ENCODE measurements at regions not wholly inside any gene's neighbourhood (a gene's known extent, or its start where the extent isn't known, plus 50 kb on each side); places are given as distances from the start of the nearest gene placed in this dataset.

DNA sequence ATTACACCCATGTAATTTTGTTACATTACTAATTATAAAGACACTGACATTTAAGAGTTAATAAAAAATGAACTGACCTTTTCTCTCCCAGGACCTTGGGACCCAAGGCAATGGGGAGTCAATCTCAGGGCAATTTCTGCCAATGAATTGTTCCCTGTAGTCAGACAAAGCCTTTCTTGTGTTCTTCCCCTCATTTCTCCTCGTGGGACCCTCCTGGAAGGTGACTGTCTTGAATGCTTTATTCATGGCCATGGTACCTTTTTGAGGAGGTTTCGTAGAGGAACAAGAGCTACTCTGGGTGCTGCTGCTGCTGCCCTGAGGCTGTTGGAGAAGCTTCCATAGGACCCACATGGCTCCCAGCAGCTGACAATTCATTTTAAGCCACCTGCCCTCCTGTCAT, 190.3 kb downstream of the SNX18 start:
- DNase-seq, result no peak

DNA sequence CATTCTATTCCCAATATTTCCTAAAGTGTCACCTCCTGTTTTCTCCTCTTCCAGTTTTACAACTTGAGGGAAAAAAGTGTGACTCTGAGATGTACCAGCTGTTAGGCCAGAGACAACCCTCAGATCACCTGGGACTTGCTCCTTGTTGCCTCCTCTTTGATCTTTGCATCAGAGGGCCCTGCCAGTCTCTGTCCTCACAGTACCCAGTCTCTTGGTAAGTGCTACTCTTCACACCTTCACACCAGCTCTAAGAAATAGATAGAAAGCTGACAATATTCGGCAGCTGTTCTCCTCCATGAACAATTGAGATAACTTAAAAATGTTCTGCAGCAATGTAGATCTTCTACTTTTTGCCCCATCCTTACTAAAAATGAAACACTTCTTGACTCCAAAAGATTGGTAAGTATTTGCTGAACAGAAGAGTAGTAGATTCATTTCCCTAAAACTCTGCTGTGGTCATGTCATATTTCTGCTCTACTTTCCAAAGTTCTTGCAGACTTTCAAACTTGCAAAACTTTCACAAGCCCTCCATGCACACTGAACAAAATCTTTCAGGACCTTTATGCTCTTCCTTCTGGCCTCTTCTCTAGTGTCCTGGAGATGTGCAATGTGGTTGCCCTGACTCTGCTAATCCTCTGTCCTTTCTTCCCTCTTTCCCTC, 188.6 kb downstream of the SNX18 start:
- DNase-seq, result no peak

GRCh38 chr5:54704825-54705224, 187.3 kb downstream of the SNX18 start:
- no peak for DNase-seq

GRCh38 chr5:54704333-54704732, 186.8 kb downstream of the SNX18 start:
- no peak for DNase-seq

DNA sequence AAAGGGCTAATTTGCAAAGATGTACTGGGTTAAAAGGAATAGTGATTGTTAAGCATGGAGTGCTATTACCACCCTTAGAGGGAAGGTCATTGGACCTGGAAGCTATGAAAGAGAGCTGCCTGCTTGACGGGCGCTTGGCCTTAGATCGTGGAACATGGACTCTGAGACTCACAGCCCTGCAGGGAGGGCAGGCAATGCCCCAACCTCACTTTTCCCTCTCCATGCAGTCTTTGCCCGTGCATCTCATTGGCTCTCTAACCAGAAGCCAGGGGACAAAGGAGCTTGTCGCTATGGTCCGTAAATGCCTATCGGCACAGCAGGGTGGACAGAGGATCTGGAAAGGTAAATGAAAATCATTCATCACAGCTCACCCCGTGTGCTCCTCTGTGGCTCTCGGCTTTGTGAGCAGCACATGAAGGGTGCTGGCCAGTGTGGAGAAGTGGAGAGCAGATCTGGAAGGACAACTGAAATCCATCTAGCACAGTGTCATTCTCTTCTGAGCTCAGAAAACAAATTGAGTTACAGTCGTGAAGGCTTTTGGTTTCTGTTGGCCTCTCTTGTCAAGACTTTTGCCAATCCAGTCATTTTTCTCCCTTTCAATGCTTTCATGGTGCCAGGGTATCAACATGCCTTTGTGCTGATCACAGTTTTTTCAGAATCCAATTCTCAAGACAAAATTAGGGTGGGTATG, 186.2 kb downstream of the SNX18 start:
- no peak for DNase-seq

GRCh38 chr5:54703133-54703532, 185.6 kb downstream of the SNX18 start:
- DNase-seq, result no peak

GRCh38 chr5:54702470-54702869, 184.9 kb downstream of the SNX18 start:
- no peak for DNase-seq

GRCh38 chr5:54700986-54701578, 183.5 kb downstream of the SNX18 start:
- peak; percentile 54 to 67 for DNase-seq

- DNase-seq, result no peak
Measured at GRCh38 chr5:54696931-54697330, 179.4 kb downstream of the SNX18 start.

DNA sequence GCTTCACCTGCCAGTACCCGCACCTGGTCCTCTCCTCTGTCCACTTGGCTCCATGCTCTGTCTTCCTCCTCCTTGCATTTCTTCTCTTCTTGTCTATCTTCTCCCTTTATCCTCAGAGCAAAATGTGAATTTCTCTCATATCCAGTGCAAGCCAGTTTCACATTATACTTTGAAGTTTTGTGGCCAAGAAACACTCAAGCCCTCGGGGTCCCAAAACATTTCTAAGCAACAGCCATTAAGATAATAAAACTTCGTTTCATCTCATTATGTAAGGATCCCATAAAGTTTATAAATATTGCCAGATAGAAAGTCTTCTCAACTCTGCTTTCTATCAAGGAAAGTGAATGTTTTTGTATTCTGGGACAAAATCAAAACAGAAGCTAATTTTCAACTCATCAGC, 178.8 kb downstream of the SNX18 start:
- DNase-seq, result no peak

DNA sequence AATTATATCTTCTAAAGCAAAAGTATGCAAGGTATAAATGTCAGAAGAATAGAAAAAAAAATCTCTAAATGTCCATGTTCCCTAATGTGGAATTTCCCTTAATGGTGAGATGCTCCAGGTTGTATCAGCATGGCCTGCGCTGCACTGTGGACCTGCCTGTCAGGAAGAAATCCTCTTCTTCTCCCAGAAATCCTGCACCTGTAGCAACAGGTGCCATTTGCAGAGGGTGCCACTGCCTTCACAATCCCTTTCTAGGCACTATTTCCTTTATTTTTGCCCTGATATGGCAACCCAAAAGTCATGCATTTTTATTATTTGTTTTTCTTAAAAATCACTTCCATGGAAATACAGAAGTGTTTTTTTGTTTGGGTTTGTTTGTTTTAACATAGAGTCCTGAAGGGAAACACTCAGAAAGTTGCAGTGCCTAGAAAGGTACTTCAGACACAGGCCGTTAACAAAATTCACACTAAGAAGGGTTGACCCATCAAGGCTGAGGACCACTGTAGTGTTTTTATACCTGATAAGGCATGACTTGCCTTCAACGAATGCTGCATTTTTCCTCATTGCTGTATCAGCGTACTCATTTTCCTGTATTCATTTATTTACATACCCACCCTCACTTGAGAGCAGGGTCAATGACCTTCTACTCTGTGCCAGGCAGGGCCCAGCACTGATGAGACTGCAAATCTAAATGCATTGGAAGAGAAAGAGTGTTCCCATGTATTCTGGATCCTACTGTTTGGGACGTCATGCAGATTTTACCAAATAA, 177.8 kb downstream of the SNX18 start:
- DNase-seq, result no peak

- no peak for DNase-seq
Measured at GRCh38 chr5:54693936-54694657, 176.5 kb downstream of the SNX18 start.

DNA sequence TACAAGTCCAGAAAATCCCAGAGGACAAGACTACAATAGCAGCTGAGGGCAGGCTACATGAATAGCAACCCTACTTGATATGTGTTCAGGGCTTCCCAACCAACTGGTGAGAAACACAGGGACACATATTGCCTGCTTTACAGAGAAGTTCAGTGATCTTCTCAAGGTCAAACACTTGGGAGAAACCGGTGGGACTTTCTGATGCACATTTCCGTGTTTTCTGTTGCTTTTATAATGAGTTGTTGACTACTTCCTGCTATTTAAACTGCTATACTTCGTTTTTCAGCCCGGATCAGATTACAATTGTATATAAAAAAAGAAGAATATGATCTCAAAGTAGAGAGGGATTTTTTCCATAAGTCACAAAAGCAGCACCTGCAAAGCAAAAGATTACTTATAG, 175.1 kb downstream of the SNX18 start:
- no peak for DNase-seq

DNA sequence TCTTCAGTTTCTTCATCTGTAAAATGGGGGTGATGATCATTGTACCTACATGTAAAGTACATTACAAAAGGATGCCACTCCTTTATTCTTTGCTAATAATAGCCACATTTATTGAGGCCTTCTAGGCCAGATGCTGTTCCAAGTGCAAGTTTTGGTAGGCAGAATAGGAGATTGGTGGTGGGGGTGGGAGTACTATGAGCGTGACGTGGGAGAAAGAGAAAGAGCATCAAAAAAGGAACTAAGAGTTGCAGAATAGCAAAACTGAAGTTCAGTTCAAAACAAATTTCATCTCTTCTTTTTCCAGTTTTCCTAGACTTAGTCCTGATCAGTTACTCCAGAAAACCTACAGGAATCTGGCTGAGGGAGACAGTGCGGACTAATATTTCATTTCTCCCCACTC, 174.1 kb downstream of the SNX18 start:
- no peak for DNase-seq

DNA sequence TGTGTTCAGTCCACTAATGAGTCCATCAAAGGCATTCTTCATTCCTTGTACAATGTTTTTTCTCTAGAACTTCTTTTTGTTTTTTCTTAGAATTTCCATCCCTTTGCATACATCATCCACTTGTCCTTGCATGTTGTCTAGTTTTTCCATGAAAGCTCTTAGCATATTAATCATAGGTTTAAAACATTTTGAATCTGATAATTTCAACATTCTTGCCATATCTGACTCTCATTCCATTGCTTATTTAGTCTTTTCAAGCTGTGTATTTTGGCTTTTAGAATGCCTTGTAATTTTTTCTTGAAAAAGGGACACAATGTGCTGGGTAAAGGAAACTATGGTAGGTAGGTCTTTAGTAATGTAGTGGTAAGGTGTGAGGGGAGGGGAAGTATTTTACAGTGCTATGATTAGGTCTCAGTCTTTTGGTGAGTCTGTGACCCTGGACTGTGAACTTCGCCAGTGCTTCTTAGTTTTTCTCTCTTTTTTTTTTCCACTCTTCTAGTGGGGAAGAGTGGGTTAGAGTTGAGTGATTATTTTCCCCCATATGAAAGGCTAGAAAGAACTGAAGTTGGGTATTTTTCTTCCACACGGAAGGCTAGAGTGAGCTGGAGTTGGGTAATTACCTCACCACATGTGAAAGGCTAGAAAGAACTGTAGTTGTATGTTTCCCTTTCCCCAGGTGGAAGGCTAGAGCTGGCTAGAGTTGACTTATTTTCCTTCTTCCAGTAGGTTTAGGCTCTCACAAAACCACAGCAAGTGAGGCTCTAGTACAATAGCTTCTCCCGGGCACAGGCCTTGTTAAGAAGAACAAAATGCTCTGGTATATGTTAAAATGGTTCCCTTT, 172.1 kb downstream of the SNX18 start:
- no peak for DNase-seq

DNA sequence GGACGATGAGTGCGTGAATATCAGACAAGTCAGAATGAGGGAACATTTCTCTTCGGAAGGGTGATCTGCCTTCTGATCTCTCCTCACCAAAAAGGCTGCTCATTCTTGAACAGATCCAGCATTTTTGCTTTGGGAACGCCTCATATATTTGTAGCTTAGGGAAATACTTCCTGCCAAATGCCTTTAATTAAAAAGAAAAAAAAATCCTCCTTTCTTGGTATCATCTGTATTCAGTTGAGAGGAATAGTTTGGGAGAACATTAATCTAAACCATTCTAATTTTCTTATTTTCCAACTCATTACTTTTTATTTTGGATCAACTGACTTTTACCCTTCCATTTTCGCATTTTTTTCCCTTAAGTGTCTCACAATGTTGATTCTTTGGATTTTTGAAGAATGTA, 163.4 kb downstream of the SNX18 start:
- no peak for DNase-seq

- DNase-seq, result no peak
Measured at GRCh38 chr5:54679686-54680085, 162.1 kb downstream of the SNX18 start.

GRCh38 chr5:54678737-54679136, 161.2 kb downstream of the SNX18 start:
- DNase-seq, result no peak

- DNase-seq, result no peak
Measured at GRCh38 chr5:54676481-54677340, 159.2 kb downstream of the SNX18 start.

GRCh38 chr5:54673523-54674225, 156.1 kb downstream of the SNX18 start:
- DNase-seq, result no peak
